K562 (cell line): ENCODE measurements at regions not wholly inside any gene's neighbourhood (a gene's known extent, or its start where the extent isn't known, plus 50 kb on each side); places are given as distances from the start of the nearest gene placed in this dataset.
"Not testable (repeated sequence)": the region's sequence is repeated elsewhere in the genome, so short reads cannot be mapped to it uniquely, and the experiment has no call there.

Experiments
- ATAC-seq: fragments of 200-7000 bp; cut with Tn5 transposase; 3 replicates; pipeline ENCODE4 v1.9.1; 2020; ENCODE audit warnings: moderate library complexity
- BruUV-seq: library from RNA; stranded (reverse); fragments of 400-500 nt; replicated peaks from 2 replicates; lab custom pipeline; 2021; lab: Mats Ljungman, UMichigan
- CTCF ChIA-PET: fragments of 300-600 bp; formaldehyde crosslinking; extraction: SDS; loops from one replicate; lab custom pipeline; 2021; ENCODE audit warnings: low intra/inter-chr PET ratio; lab: Yijun Ruan, JAX
- POLR2A ChIA-PET: fragments of 300-600, 350-650 bp; sonication (Branson Sonifier 250); formaldehyde crosslinking; extraction: SDS; loops from one replicate; lab custom pipeline; 2021; ENCODE audit warnings: antibody characterized with exemption, inconsistent platforms; lab: Yijun Ruan, JAX
- DNase-seq, 4 experiments: peaks; one replicate each; pipeline versions ENCODE4 v3.0.0 to v3.0.0-alpha.2; 2011 to 2018; ENCODE audit warnings: low spot score in 3 of 4, mixed read lengths in 3 of 4; ENCODE audit errors: extremely low read depth in 1 of 4
- FAIRE-seq: peaks from 2 replicates; lab custom pipeline; 2011; peaks lifted over from hg19 to GRCh38; lab: Jason Lieb, UNC
- H2AFZ ChIP-seq: 2 replicates; pipeline ENCODE4 v1.6.0; 2011; ENCODE audit warnings: low read depth, low read length, control low read depth, inconsistent platforms
- H3K27ac ChIP-seq: fragments of 200-600 bp; 3 replicates; pipeline ENCODE4 v1.8.0; 2011; ENCODE audit warnings: low read depth, mild to moderate bottlenecking, control low read depth, inconsistent platforms, low read length, moderate library complexity, mixed read lengths; ENCODE audit errors: extremely low read depth
- H3K27me3 ChIP-seq, 2 experiments: fragments of 300-600 bp in 1 of 2; 2 replicates in 1 of 2; 3 replicates in 1 of 2; pipeline versions ENCODE4 v1.6.0 to v1.8.0; 2011; ENCODE audit warnings: inconsistent platforms in 2 of 2, low read length in 2 of 2, mild to moderate bottlenecking in 1 of 2, mixed read lengths in 1 of 2, moderate library complexity in 1 of 2; ENCODE audit not compliant: control insufficient read depth in 2 of 2, insufficient read depth in 2 of 2
- H3K36me3 ChIP-seq: fragments of 300-600 bp; 3 replicates; pipeline ENCODE4 v1.8.0; 2011; ENCODE audit warnings: mild to moderate bottlenecking, low read length, inconsistent platforms; ENCODE audit not compliant: control insufficient read depth, insufficient read depth
- H3K4me1 ChIP-seq, 2 experiments: fragments of 200-600 bp in 1 of 2; replicated peaks in 1 of 2; 2 replicates in 1 of 2; 3 replicates in 1 of 2; pipeline versions ENCODE4 v1.5.1 to v1.8.0; 2011; ENCODE audit warnings: inconsistent platforms in 2 of 2, low read length in 2 of 2, mild to moderate bottlenecking in 1 of 2, mixed read lengths in 1 of 2, moderate library complexity in 1 of 2; ENCODE audit not compliant: control insufficient read depth in 2 of 2, insufficient read depth in 2 of 2
- H3K4me2 ChIP-seq: 2 replicates; pipeline ENCODE4 v1.6.1; 2011; ENCODE audit warnings: low read length, control low read depth, inconsistent platforms, mixed read lengths; ENCODE audit not compliant: insufficient read depth
- H3K4me3 ChIP-seq: fragments of 200-600 bp; sonication (generic), shearing (Covaris generic); 2 replicates; pipeline ENCODE4 v1.5.1; 2016; ENCODE audit warnings: control low read depth, inconsistent platforms
- H3K79me2 ChIP-seq: fragments of 200-600 bp; 3 replicates; pipeline ENCODE4 v1.8.0; 2011; ENCODE audit warnings: low read length, inconsistent platforms; ENCODE audit not compliant: control insufficient read depth, insufficient read depth
- H3K9ac ChIP-seq, 2 experiments: 2 replicates each; pipeline versions ENCODE4 v1.6.0 to v1.6.1; 2011; ENCODE audit warnings: low read depth in 2 of 2, low read length in 2 of 2, control low read depth in 1 of 2, inconsistent platforms in 1 of 2, mild to moderate bottlenecking in 1 of 2, mixed read lengths in 1 of 2; ENCODE audit not compliant: insufficient read depth in 1 of 2
- H3K9me1 ChIP-seq: one replicate; pipeline ENCODE4 v1.6.0; 2011; ENCODE audit warnings: inconsistent platforms, mild to moderate bottlenecking, low read length, moderate library complexity; ENCODE audit not compliant: control insufficient read depth, insufficient read depth
- H3K9me3 ChIP-seq: replicated peaks from 2 replicates; pipeline ENCODE4 v1.5.1; 2011; ENCODE audit warnings: low read depth, low read length, inconsistent platforms; ENCODE audit not compliant: control insufficient read depth, insufficient read depth
- H4K20me1 ChIP-seq: replicated peaks from 2 replicates; pipeline ENCODE4 v1.6.1; 2011; ENCODE audit warnings: low read length, inconsistent platforms, mixed read lengths; ENCODE audit not compliant: control insufficient read depth, insufficient read depth
- BRD9 ChIP-seq: fragments of 450-650 bp; IDR thresholded peaks from 2 replicates; pipeline ENCODE4 v1.6.1; 2018; ENCODE audit warnings: low read depth; ENCODE audit not compliant: partially characterized antibody
- FOXM1 ChIP-seq, 2 experiments: fragments of 450-650 bp in 1 of 2; sonication (generic) in 1 of 2; formaldehyde crosslinking in 1 of 2; IDR thresholded peaks; 2 replicates each; pipeline versions ENCODE4 v1.6.1 to v1.9.0; 2017 to 2022; ENCODE audit warnings: low read depth in 2 of 2, mild to moderate bottlenecking in 2 of 2, missing genetic modification reagents in 1 of 2, moderate library complexity in 1 of 2
- JUN ChIP-seq, 2 experiments: sonication (generic) in 1 of 2; formaldehyde crosslinking in 1 of 2; IDR thresholded peaks; 2 replicates each; pipeline versions ENCODE4 v1.6.1 to v1.8.0; 2012 to 2022; ENCODE audit warnings: borderline replicate concordance in 2 of 2, mild to moderate bottlenecking in 2 of 2, improper control_type of control experiment in 1 of 2, low read depth in 1 of 2, low read length in 1 of 2, missing genetic modification reagents in 1 of 2
- PCBP1 ChIP-seq: fragments of 200-400 bp; formaldehyde crosslinking; IDR thresholded peaks from 2 replicates; pipeline ENCODE4 v1.6.1; 2018; ENCODE audit warnings: mild to moderate bottlenecking, low read depth, low read length; ENCODE audit not compliant: poor library complexity, severe bottlenecking
- ZNF512 ChIP-seq: IDR thresholded peaks from 2 replicates; pipeline ENCODE4 v1.6.1; 2016; ENCODE audit warnings: missing genetic modification characterization, missing compliant biosample characterization
- ZNF707 ChIP-seq: fragments of 250-450 bp; sonication (Bioruptor Pico); conservative IDR thresholded peaks from 2 replicates; pipeline ENCODE4 v1.8.0; 2022; ENCODE audit warnings: inconsistent platforms, mild to moderate bottlenecking, moderate library complexity
- WGBS: fragments of 100-300 bp; shearing (Covaris generic); methylation state at CpG from one replicate; pipeline ENCODE4 v1.1.6; 2016; ENCODE audit warnings: low coverage, mixed read lengths; ENCODE audit not compliant: insufficient coverage; ENCODE audit errors: missing lambda C conversion rate; 5-methylcytosine and 5-hydroxymethylcytosine counted together
- in situ Hi-C: fragments of 300-500 bp; cut with MboI; formaldehyde crosslinking; loops from 4 replicates; pipeline ENCODE4 v1.15.0; 2018; ENCODE audit warnings: inconsistent platforms, mixed read lengths
- intact Hi-C: fragments of 100-400 bp; cut with micrococcal nuclease; formaldehyde crosslinking; loops from 2 replicates; pipeline ENCODE4 v1.14.2; 2022

DNA sequence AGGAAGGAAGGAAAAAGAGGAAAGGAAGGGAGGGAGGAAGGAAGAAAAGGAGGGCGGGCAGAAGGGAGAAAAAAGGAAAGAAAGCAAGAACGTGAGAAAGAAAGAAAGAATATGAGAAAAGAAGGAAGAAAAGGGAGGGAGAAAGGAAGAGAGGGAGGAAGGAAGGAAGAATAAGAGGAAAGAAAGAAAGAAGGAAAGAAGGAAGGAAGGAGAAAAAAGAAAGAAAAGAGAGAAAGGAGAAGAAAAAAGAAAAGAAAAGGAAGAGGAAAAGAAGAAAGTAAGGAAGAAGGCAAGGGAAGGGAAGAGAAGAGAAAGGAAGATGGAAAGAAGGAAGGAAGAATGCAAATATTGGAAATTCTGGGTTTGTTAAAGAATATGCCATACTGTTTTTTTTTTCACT, 1332.4 kb downstream of the TP53TG3F start:
- H4K20me1 ChIP-seq, ATAC-seq, H3K27ac ChIP-seq, FAIRE-seq, H2AFZ ChIP-seq, in situ Hi-C loops, H3K36me3 ChIP-seq, POLR2A ChIA-PET, H3K9me1 ChIP-seq, intact Hi-C loops, H3K9me3 ChIP-seq, H3K27me3 ChIP-seq, H3K79me2 ChIP-seq, H3K4me3 ChIP-seq, CTCF ChIA-PET, DNase-seq, H3K9ac ChIP-seq, BruUV-seq, H3K4me1 ChIP-seq, H3K4me2 ChIP-seq: not testable (repeated sequence)
- TF ChIP-seq ZNF512: peak; percentile 70
- WGBS: no CpG with 5 or more reads among the region's 2 CpGs

DNA sequence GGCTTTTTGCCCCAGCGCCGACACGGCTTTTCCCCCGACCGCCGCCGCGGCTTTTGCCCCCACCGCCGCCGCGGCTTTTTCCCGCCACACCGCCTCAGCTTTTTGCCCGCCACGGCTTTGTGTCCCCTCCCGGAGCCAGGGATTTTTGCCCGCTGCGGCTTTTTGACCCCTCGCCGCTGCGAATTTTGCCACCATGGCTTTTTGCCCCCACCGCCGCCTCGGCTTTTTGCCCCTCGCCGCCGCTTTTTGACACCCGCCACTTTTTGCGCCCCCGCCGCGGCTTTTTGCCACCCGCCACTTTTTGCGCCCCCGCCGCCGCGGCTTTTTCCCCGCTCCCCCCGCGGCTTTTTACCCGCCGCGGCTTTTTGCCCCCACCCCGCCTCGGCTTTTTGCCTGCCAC, 1342.5 kb downstream of the TP53TG3F start:
- no TSS peak for BruUV-seq
- no peaks in the 10 kb centered on the region for H3K36me3 ChIP-seq
- no peaks in the 10 kb centered on the region for H3K79me2 ChIP-seq
- H3K9me1 ChIP-seq: no peaks in the 10 kb centered on the region
- H3K4me2 ChIP-seq: no peak overlapping the region
- intact Hi-C loops: no loop called here
- TF ChIP-seq JUN (IDR thresholded peaks at IDR 0.05; ENCODE audit: borderline replicate concordance, low read depth, low read length): no peak
- no peak for TF ChIP-seq JUN (CRISPR knock-in tag; IDR thresholded peaks at IDR 0.05; ENCODE audit: borderline replicate concordance)
- TF ChIP-seq ZNF707 (CRISPR knock-in tag): no peak
- TF ChIP-seq BRD9: no peak
- TF ChIP-seq FOXM1 (IDR thresholded peaks at IDR 0.05; ENCODE audit: low read depth): no peak
- TF ChIP-seq FOXM1 (CRISPR knock-in tag; IDR thresholded peaks at IDR 0.05; ENCODE audit: low read depth): no peak
- TF ChIP-seq PCBP1: peak; percentile 9
- no peaks in the 10 kb centered on the region for H4K20me1 ChIP-seq
- no peak for ATAC-seq
- no peak overlapping the region for H3K9ac ChIP-seq
- no peaks in the 10 kb centered on the region for H3K9me3 ChIP-seq
- 42% methylated on average over 18 of the region's 47 CpGs for WGBS
- no peak for FAIRE-seq
- H3K27me3 ChIP-seq: no peaks in the 10 kb centered on the region
- in situ Hi-C loops: no loop called here
- H3K4me1 ChIP-seq: no peaks in the 10 kb centered on the region
- ChIA-PET CTCF (no interaction called here), POLR2A (no interaction called here)
- no peak for DNase-seq
- H2AFZ ChIP-seq: no peak overlapping the region
- H3K27ac ChIP-seq: no peak overlapping the region
- H3K4me3 ChIP-seq: no peak overlapping the region
